Prostate gland (tissue), 2 donors: ENCODE measurements at regions not wholly inside any gene's neighbourhood (a gene's known extent, or its start where the extent isn't known, plus 50 kb on each side); places are given as distances from the start of the nearest gene placed in this dataset.

Experiments used
- DNase-seq: peaks from one replicate; pipeline ENCODE4 v3.0.0-alpha.2; 2019; ENCODE audit warnings: low spot score
- H3K27ac ChIP-seq, 2 donors: fragments of 200-600 bp; sonication (generic); 2 replicates each; pipeline ENCODE4 v1.5.1; 2017 to 2019
- H3K27me3 ChIP-seq: fragments of 200-600 bp; sonication (generic); replicated peaks from 2 replicates; pipeline ENCODE4 v1.5.1; 2019; ENCODE audit not compliant: insufficient read depth
- H3K36me3 ChIP-seq, 2 donors: fragments of 200-600 bp; sonication (generic); 1 replicate in 1 of 2; 2 replicates in 1 of 2; pipeline versions ENCODE4 v1.5.1 to v1.8.1; 2017 to 2019
- H3K4me1 ChIP-seq: fragments of 200-600 bp; sonication (generic); replicated peaks from 2 replicates; pipeline ENCODE4 v1.5.1; 2019
- H3K4me3 ChIP-seq, 2 donors: fragments of 200-600 bp; sonication (generic); 2 replicates each; pipeline ENCODE4 v1.5.1; 2017 to 2019
- H3K9me3 ChIP-seq: fragments of 200-600 bp; sonication (generic); 2 replicates; pipeline ENCODE4 v1.5.1; 2017
- CTCF ChIP-seq, 4 experiments: fragments of 200-600 bp in 2 of 4; fragments of 450-650 bp in 2 of 4; sonication (generic) in 2 of 4; IDR thresholded peaks; 1 replicate in 3 of 4; 2 replicates in 1 of 4; pipeline ENCODE4 v1.5.1; 2016 to 2019; ENCODE audit warnings: antibody characterized with exemption in 4 of 4, mild to moderate bottlenecking in 2 of 4, moderate library complexity in 2 of 4
- POLR2A ChIP-seq: fragments of 450-650 bp; IDR thresholded peaks from one replicate; pipeline ENCODE4 v1.6.1; 2016; ENCODE audit warnings: antibody characterized with exemption, mild to moderate bottlenecking
- POLR2AphosphoS5 ChIP-seq: sonication (generic); formaldehyde crosslinking; IDR thresholded peaks from one replicate; pipeline ENCODE4 v1.6.1; 2017; ENCODE audit warnings: antibody characterized with exemption
- WGBS: methylation state at CpG from one replicate; pipeline ENCODE4 v1.1.5; 2018; 5-methylcytosine and 5-hydroxymethylcytosine counted together
- intact Hi-C: fragments of 100-400 bp; cut with DNase I; formaldehyde crosslinking; loops from one replicate; pipeline ENCODE4 v1.14.2; 2022

- H3K4me3 ChIP-seq, result no peak overlapping the region
- TF ChIP-seq POLR2AphosphoS5 (no peak), CTCF (IDR thresholded peaks at IDR 0.05) (no peak), POLR2A (no peak)
- no peaks in the 10 kb centered on the region for H3K27me3 ChIP-seq
- WGBS, result 71% methylated on average over 3 of the region's 3 CpGs
- intact Hi-C loops, result no loop called here
- no peaks in the 10 kb centered on the region for H3K9me3 ChIP-seq
- no peak for DNase-seq
- no peak overlapping the region for H3K27ac ChIP-seq
- H3K4me1 ChIP-seq, result no peaks in the 10 kb centered on the region
- H3K36me3 ChIP-seq, result no peaks in the 10 kb centered on the region
These were observed 80.7 kb upstream of the STEAP4 start for GRCh38 chr7:88387368-88387767.

- Histone ChIP-seq H3K27me3 (no peaks in the 10 kb centered on the region), H3K4me1 (no peaks in the 10 kb centered on the region), H3K9me3 (no peaks in the 10 kb centered on the region), H3K4me3 (no peak overlapping the region), H3K27ac (no peak overlapping the region), H3K36me3 (no peaks in the 10 kb centered on the region)
- 62% methylated on average over 3 of the region's 3 CpGs for whole genome bisulfite sequencing
- intact Hi-C loops, result no loop called here
- DNase-seq, result no peak
- TF ChIP-seq POLR2AphosphoS5 (no peak), POLR2A (no peak), CTCF (IDR thresholded peaks at IDR 0.05) (no peak)
These were observed 80.0 kb upstream of the STEAP4 start for GRCh38 chr7:88386665-88387156.

- Histone ChIP-seq H3K4me3 (no peak overlapping the region), H3K9me3 (no peaks in the 10 kb centered on the region), H3K4me1 (no peaks in the 10 kb centered on the region), H3K36me3 (no peaks in the 10 kb centered on the region), H3K27me3 (no peaks in the 10 kb centered on the region), H3K27ac (no peak overlapping the region)
- WGBS, result 33% methylated on average over 1 of the region's 1 CpG
- intact Hi-C loops, result no loop called here
- DNase-seq, result peak; percentile 35
- TF ChIP-seq POLR2AphosphoS5 (no peak), CTCF (IDR thresholded peaks at IDR 0.05) (no peak), POLR2A (no peak)
These were observed 70.7 kb upstream of the STEAP4 start for GRCh38 chr7:88377434-88377833.

GRCh38 chr7:88368686-88369085, 62.0 kb upstream of the STEAP4 start:
- DNase-seq, result no peak
- Histone ChIP-seq H3K4me1 (no peaks in the 10 kb centered on the region), H3K27ac (no peak overlapping the region), H3K27me3 (no peaks in the 10 kb centered on the region), H3K4me3 (no peak overlapping the region), H3K36me3 (no peaks in the 10 kb centered on the region), H3K9me3 (no peaks in the 10 kb centered on the region)
- 92% methylated on average over 4 of the region's 4 CpGs for WGBS
- intact Hi-C loops, result no loop called here
- TF ChIP-seq CTCF (IDR thresholded peaks at IDR 0.05) (no peak), POLR2A (no peak), POLR2AphosphoS5 (no peak)

- 97% methylated on average over 1 of the region's 1 CpG for WGBS
- intact Hi-C loops, result no loop called here
- Histone ChIP-seq H3K9me3 (no peaks in the 10 kb centered on the region), H3K4me3 (no peak overlapping the region), H3K27me3 (no peaks in the 10 kb centered on the region), H3K27ac (no peak overlapping the region), H3K4me1 (no peaks in the 10 kb centered on the region), H3K36me3 (no peaks in the 10 kb centered on the region)
- DNase-seq, result no peak
- TF ChIP-seq CTCF (IDR thresholded peaks at IDR 0.05) (no peak), POLR2AphosphoS5 (no peak), POLR2A (no peak)
These were observed 60.2 kb upstream of the STEAP4 start for GRCh38 chr7:88366845-88367244.
